ENCODE measurements at regions not wholly inside any gene's neighbourhood (a gene's known extent, or its start where the extent isn't known, plus 50 kb on each side); places are given as distances from the start of the nearest gene placed in this dataset.
"Not testable (repeated sequence)": the region's sequence is repeated elsewhere in the genome, so short reads cannot be mapped to it uniquely, and the experiment has no call there.

GRCh38 chr2:236354056-236354940, 90.1 kb upstream of the ASB18 start:
- no peak for DNase-seq
- no peak for TF ChIP-seq POLR2A (IDR thresholded peaks at IDR 0.05; ENCODE audit: low read length)
- no peak for TF ChIP-seq GATA1 (IDR thresholded peaks at IDR 0.05; ENCODE audit: low read depth, low read length)

DNA sequence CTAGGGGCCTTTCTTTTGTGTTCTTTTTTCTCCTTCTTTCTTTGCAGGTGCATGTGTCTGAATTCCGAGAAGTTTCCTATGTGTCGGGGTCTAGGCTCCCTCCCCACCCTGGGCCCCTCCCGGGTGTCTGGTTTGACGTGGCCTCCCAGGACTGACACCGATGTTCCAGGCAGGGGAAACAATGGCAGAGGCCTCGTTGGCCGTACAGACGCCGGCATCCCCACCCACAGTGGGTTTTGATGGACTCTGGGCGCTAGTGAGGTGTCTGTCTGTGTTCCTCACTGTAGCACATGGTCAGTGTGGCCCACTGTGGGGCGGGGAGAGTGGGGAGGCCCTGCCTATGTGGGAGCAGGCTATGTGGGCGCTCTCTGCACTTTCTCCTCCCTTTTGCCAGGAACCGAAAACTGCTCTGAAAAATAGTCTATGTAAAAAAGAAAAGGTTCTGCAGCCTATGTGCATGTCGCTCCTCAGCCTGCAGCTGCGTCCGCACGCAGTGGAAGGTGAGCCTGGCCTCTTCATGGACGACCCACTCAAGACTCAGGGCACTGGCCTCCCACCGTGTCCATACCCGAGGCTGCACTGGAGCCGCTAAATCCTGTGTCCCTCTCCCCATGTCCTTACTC, 90.9 kb upstream of the ASB18 start:
- no peak for TF ChIP-seq GATA1 (IDR thresholded peaks at IDR 0.05; ENCODE audit: low read depth, low read length)
- TF ChIP-seq POLR2A (IDR thresholded peaks at IDR 0.05; ENCODE audit: low read length): no peak
- no peak for DNase-seq

DNA sequence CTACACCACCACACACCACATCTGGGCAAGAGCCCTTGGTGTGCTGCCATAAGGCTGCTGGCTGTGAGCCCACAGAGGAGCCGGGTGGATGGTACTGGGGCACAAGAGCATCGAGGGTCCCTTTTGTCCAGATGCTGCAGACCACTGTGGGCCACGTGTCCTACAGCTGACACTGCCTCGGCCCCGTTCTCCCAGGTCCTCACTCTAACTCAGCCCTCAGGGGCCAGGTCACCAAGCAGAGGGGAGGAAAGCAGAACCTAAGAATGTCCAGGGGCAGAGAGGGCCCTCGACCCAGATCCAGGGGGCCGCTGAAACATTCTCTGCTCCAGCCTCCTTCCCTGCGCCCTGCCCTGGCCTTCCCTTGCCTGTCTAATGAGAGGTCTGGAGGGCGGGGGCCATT, 91.7 kb upstream of the ASB18 start:
- TF ChIP-seq GATA1 (IDR thresholded peaks at IDR 0.05; ENCODE audit: low read depth, low read length): no peak
- no peak for TF ChIP-seq POLR2A (IDR thresholded peaks at IDR 0.05; ENCODE audit: low read length)
- DNase-seq: no peak

DNA sequence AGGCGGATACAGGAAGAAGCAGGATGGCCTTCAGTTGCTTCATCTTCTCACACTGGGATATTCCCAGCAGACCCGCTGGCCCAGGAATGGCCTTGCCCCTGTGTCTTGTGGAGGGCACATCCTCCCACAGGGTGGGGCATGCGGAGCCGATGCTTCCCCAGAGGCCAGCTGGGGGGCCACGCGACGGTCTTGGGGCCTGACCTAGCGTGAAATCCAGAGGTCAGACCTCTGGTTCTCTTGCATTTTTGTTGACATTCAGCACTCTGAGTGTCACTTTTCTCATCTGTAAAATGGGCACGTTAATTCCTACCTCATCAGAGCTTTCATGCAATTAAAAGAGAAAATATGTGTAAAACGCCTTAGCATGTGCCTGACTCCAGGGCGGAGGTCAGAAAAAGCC, 92.1 kb upstream of the ASB18 start:
- not testable (repeated sequence) for DNase-seq

- DNase-seq: not testable (repeated sequence)
Observed at GRCh38 chr2:236358482-236358881, 94.3 kb upstream of the ASB18 start.

DNA sequence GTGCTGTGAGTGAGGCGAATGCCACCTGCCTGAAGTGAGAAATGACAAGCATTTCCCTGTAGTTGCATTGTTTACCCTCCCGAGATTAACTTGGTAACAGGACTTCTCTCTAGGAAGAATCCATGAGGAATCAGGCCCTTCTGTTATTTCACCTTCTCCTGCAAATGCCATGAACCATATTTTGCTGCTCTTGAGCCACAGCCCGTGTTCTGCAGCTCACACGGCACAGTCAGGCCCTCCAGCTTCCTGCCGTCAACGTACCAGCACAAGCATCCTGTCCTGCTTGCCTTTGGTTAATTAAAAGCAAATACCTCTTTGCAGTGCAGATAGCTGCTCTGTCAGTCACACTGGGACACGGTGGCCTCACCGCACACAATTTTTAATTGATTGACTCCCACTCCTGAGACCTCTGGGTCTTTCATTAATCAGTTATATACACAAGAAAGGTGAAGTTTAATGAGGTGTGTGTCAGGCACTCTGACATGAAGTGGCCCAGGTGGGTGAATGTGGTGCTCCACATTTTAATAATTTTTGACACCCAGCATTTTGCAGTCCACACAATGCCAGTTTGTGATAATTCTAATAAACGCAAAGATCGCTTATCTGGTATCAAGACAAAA, 95.3 kb upstream of the ASB18 start:
- DNase-seq: no peak
- TF ChIP-seq POLR2A (IDR thresholded peaks at IDR 0.05; ENCODE audit: low read length) (no peak), GATA1 (IDR thresholded peaks at IDR 0.05; ENCODE audit: low read depth, low read length) (no peak)

DNA sequence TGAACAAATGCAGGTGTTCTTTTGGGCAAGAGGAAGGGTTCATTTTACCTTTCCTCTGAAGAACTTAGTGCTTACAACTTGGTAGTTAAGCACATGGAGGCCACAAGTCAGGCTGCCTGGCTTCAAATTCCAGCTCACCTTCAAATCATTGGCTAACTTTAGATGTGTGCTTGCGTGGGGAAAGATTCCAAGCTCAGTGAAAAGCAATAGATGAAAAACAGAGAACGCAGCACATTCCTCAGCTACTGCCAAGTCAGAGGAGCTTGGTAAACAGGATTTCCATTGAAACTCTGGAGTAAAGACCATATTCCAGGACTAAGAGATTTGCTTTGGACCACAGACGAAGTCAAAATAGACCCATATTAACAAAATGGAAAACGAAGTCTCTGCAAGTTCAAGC, 96.3 kb upstream of the ASB18 start:
- no peak for TF ChIP-seq GATA1 (IDR thresholded peaks at IDR 0.05; ENCODE audit: low read depth, low read length)
- TF ChIP-seq POLR2A (IDR thresholded peaks at IDR 0.05; ENCODE audit: low read length): no peak
- DNase-seq: no peak

DNA sequence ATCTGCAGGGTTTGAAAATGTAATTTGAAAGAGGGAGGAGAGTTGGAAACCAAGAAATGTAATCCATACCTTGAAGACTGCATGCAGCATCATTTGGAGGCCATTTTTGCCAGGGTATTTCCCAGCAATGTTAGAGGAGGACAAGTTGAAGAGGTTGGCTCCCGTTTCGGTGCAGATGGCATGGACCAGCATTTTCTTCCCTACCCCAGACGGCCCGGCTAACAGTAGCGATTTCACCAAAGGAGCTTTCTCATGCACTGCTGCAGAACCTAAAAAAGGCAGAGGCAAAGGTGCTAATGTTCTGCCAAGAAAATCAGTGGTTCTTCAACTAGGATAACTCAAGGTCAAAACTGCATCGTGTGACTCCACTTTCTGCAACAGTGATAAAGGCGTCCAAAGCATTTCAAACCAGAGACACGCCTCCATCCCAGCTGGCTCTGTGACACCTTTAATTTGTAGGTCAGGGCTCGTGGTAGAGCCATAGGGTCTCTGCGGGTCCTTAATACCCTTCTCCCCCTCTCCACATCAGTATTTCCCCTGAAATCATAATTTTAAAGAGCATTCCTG, 99.6 kb upstream of the ASB18 start:
- no peak for DNase-seq
- no peak for TF ChIP-seq GATA1 (IDR thresholded peaks at IDR 0.05; ENCODE audit: low read depth, low read length)
- TF ChIP-seq POLR2A (IDR thresholded peaks at IDR 0.05; ENCODE audit: low read length): no peak

- TF ChIP-seq POLR2A (IDR thresholded peaks at IDR 0.05; ENCODE audit: low read length) (no peak), GATA1 (IDR thresholded peaks at IDR 0.05; ENCODE audit: low read depth, low read length) (no peak)
- DNase-seq: no peak
Observed at GRCh38 chr2:236365258-236366048, 101.2 kb upstream of the ASB18 start.

GRCh38 chr2:236366049-236366387, 101.8 kb upstream of the ASB18 start:
- no peak for DNase-seq
- TF ChIP-seq POLR2A (IDR thresholded peaks at IDR 0.05; ENCODE audit: low read length): no peak
- no peak for TF ChIP-seq GATA1 (IDR thresholded peaks at IDR 0.05; ENCODE audit: low read depth, low read length)

- TF ChIP-seq POLR2A (IDR thresholded peaks at IDR 0.05; ENCODE audit: low read length): no peak
- TF ChIP-seq GATA1 (IDR thresholded peaks at IDR 0.05; ENCODE audit: low read depth, low read length): no peak
- no peak for DNase-seq
Observed at GRCh38 chr2:236366397-236366796, 102.2 kb upstream of the ASB18 start.

- DNase-seq: no peak
- TF ChIP-seq GATA1 (IDR thresholded peaks at IDR 0.05; ENCODE audit: low read depth, low read length) (no peak), POLR2A (IDR thresholded peaks at IDR 0.05; ENCODE audit: low read length) (no peak)
Observed at GRCh38 chr2:236367506-236368289, 103.5 kb upstream of the ASB18 start.

GRCh38 chr2:236369661-236370062, 105.5 kb upstream of the ASB18 start:
- TF ChIP-seq POLR2A (IDR thresholded peaks at IDR 0.05; ENCODE audit: low read length) (no peak), GATA1 (IDR thresholded peaks at IDR 0.05; ENCODE audit: low read depth, low read length) (no peak)
- no peak for DNase-seq
